Hepatocyte (in vitro differentiated cells): ENCODE measurements at regions not wholly inside any gene's neighbourhood (a gene's known extent, or its start where the extent isn't known, plus 50 kb on each side); places are given as distances from the start of the nearest gene placed in this dataset.

Source experiments
- DNase-seq: peaks from one replicate; pipeline ENCODE4 v3.0.0-alpha.2; 2016; ENCODE audit warnings: low spot score
- H2AFZ ChIP-seq: fragments of 200-600 bp; sonication (generic); 2 replicates; pipeline ENCODE4 v1.6.0; 2016; ENCODE audit warnings: antibody characterized with exemption, mild to moderate bottlenecking
- H3K27ac ChIP-seq: fragments of 200-600 bp; sonication (generic); 2 replicates; pipeline ENCODE4 v1.5.1; 2016; ENCODE audit warnings: mild to moderate bottlenecking
- H3K27me3 ChIP-seq: fragments of 200-600 bp; sonication (generic); 2 replicates; pipeline ENCODE4 v1.6.1; 2016
- H3K36me3 ChIP-seq: fragments of 200-600 bp; sonication (generic); replicated peaks from 2 replicates; pipeline ENCODE4 v1.5.1; 2016; ENCODE audit warnings: low read depth; ENCODE audit not compliant: insufficient read depth
- H3K4me1 ChIP-seq: fragments of 200-600 bp; sonication (generic); 2 replicates; pipeline ENCODE4 v1.5.1; 2016; ENCODE audit warnings: mild to moderate bottlenecking, moderate library complexity; ENCODE audit not compliant: insufficient read depth
- H3K4me2 ChIP-seq: fragments of 200-600 bp; sonication (generic); 2 replicates; pipeline ENCODE4 v1.6.0; 2016
- H3K4me3 ChIP-seq: fragments of 200-600 bp; sonication (generic); 2 replicates; pipeline ENCODE4 v1.5.1; 2016; ENCODE audit warnings: mild to moderate bottlenecking
- H3K79me2 ChIP-seq: fragments of 200-600 bp; sonication (generic); 2 replicates; pipeline ENCODE4 v1.6.0; 2017; ENCODE audit warnings: mild to moderate bottlenecking
- H3K9me2 ChIP-seq: fragments of 200-600 bp; sonication (generic); replicated peaks from 2 replicates; pipeline ENCODE4 v1.6.0; 2017; ENCODE audit warnings: mild to moderate bottlenecking; ENCODE audit not compliant: insufficient read depth
- H3K9me3 ChIP-seq: fragments of 200-600 bp; sonication (generic); 2 replicates; pipeline ENCODE4 v1.5.1; 2016; ENCODE audit warnings: low read depth, mild to moderate bottlenecking
- H4K20me1 ChIP-seq: fragments of 200-600 bp; sonication (generic); 2 replicates; pipeline ENCODE4 v1.6.0; 2016; ENCODE audit warnings: mild to moderate bottlenecking; ENCODE audit not compliant: insufficient read depth, poor library complexity, severe bottlenecking
- EZH2 ChIP-seq: fragments of 200-600 bp; sonication (generic); IDR thresholded peaks from 2 replicates; pipeline ENCODE4 v1.6.1; 2016; ENCODE audit warnings: antibody characterized with exemption, mild to moderate bottlenecking, borderline replicate concordance
- EZH2phosphoT487 ChIP-seq: fragments of 200-600 bp; sonication (generic); IDR thresholded peaks from one replicate; pipeline ENCODE4 v1.6.1; 2018; ENCODE audit warnings: antibody characterized with exemption, mild to moderate bottlenecking, low read depth, moderate library complexity; ENCODE audit not compliant: unreplicated experiment, severe bottlenecking
- WGBS: methylation state at CpG from one replicate; pipeline ENCODE4 v1.1.6; 2016; ENCODE audit warnings: low lambda C conversion rate; ENCODE audit errors: missing lambda C conversion rate; 5-methylcytosine and 5-hydroxymethylcytosine counted together
- TF ChIP-seq, protein P1 (sequence below): fragments of 200-600 bp; sonication (generic); IDR thresholded peaks from 2 replicates; pipeline ENCODE4 v1.5.1; 2016; ENCODE audit warnings: antibody characterized with exemption, mild to moderate bottlenecking; ENCODE audit not compliant: poor library complexity

DNA sequence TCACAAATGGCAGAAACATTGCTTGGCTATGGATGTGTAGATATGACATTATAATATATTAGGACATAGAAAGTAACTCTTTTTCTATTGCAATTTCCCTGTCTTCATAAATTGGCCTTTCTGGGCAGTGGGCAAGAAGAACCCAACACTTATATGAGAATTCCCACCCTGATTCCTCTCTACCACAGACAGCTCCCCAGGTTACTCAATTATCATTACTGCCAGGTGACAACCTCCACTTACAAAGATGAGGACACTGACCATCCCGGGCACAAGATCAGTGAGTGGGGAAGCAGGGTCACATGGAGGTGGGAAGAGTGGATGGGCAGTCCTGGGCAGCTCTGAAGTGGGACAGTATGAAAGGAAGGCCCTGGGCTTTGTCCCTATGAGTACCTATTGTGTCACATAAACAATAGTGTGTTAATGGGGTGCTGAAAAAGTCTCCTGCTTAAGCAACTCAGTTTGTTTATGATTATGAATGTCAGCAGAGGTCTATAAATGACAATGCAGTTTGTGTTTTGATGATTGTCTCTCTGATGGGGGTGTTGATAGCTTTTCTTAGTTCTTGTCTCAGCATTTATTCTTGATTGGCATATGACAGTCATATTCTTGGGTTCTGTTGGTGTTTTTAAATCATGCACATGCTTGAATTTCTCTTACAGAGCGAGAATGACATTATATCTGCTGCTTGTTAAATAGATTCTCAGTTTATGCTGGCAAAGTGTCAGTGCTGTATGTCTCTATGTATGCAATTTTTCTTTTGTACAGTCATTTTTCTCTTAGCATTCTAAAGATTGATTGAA, 99.9 kb downstream of the SLIT2 start:
- 67% methylated on average over 2 of the region's 2 CpGs for WGBS
- Histone ChIP-seq H3K79me2 (no peaks in the 10 kb centered on the region), H3K27ac (no peak overlapping the region), H3K4me2 (no peak overlapping the region), H2AFZ (no peak overlapping the region), H3K4me3 (no peak overlapping the region), H3K9me2 (no peaks in the 10 kb centered on the region), H3K4me1 (no peaks in the 10 kb centered on the region), H3K27me3 (no peaks in the 10 kb centered on the region), H3K36me3 (no peaks in the 10 kb centered on the region), H3K9me3 (no peaks in the 10 kb centered on the region), H4K20me1 (no peaks in the 10 kb centered on the region)
- DNase-seq: no peak
- TF ChIP-seq, protein P1, sequence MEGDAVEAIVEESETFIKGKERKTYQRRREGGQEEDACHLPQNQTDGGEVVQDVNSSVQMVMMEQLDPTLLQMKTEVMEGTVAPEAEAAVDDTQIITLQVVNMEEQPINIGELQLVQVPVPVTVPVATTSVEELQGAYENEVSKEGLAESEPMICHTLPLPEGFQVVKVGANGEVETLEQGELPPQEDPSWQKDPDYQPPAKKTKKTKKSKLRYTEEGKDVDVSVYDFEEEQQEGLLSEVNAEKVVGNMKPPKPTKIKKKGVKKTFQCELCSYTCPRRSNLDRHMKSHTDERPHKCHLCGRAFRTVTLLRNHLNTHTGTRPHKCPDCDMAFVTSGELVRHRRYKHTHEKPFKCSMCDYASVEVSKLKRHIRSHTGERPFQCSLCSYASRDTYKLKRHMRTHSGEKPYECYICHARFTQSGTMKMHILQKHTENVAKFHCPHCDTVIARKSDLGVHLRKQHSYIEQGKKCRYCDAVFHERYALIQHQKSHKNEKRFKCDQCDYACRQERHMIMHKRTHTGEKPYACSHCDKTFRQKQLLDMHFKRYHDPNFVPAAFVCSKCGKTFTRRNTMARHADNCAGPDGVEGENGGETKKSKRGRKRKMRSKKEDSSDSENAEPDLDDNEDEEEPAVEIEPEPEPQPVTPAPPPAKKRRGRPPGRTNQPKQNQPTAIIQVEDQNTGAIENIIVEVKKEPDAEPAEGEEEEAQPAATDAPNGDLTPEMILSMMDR: no peak
- TF ChIP-seq EZH2: no peak
- TF ChIP-seq EZH2phosphoT487: no peak

DNA sequence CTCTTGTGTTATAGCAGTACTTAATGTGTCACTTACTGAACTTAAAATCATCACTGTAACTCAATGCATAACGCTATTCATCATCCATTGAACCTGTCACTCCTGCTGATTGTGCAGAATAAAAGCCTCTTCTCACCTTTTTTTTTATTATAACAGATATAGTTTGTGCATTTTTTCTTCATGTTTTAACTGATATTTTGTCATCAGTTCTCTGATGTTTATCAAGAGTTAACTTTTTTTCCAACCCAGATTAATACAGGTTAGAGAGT, 100.4 kb downstream of the SLIT2 start:
- no peak for DNase-seq
- WGBS: 87% methylated on average over 1 of the region's 1 CpG
- TF ChIP-seq EZH2phosphoT487: no peak
- TF ChIP-seq, protein P1: no peak
- no peak for TF ChIP-seq EZH2
- no peak overlapping the region for H2AFZ ChIP-seq
- H3K36me3 ChIP-seq: no peaks in the 10 kb centered on the region
- H4K20me1 ChIP-seq: no peaks in the 10 kb centered on the region
- H3K4me3 ChIP-seq: no peak overlapping the region
- H3K4me2 ChIP-seq: no peak overlapping the region
- H3K9me3 ChIP-seq: no peaks in the 10 kb centered on the region
- H3K27ac ChIP-seq: no peak overlapping the region
- no peaks in the 10 kb centered on the region for H3K4me1 ChIP-seq
- H3K9me2 ChIP-seq: no peaks in the 10 kb centered on the region
- no peaks in the 10 kb centered on the region for H3K79me2 ChIP-seq
- no peaks in the 10 kb centered on the region for H3K27me3 ChIP-seq

DNA sequence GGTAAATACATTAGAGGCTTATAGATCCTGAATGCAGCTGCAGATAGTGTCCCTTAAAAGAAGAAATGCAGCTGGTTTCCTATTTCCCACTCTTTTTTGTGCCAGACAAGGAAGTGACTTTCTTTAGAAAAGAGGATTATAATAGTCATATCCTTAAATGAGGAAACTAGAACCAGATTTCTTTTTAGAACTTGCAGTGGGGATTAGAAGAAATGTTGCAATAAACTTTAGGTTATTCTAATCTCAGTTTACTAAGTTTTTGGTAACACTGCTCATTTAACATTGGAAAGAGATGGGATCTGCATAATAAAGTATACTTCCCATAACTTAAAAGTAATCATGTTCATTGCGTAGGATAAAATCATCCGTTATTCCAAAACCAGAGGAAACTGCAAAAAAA, 101.9 kb downstream of the SLIT2 start:
- H3K27ac ChIP-seq: no peak overlapping the region
- no peak overlapping the region for H3K4me2 ChIP-seq
- whole genome bisulfite sequencing: 82% methylated on average over 2 of the region's 2 CpGs
- H3K9me3 ChIP-seq: no peaks in the 10 kb centered on the region
- no peak overlapping the region for H3K4me3 ChIP-seq
- no peaks in the 10 kb centered on the region for H4K20me1 ChIP-seq
- H3K79me2 ChIP-seq: no peaks in the 10 kb centered on the region
- no peaks in the 10 kb centered on the region for H3K27me3 ChIP-seq
- no peak overlapping the region for H2AFZ ChIP-seq
- DNase-seq: no peak
- no peak for TF ChIP-seq EZH2
- TF ChIP-seq, protein P1: no peak
- H3K36me3 ChIP-seq: no peaks in the 10 kb centered on the region
- H3K9me2 ChIP-seq: no peaks in the 10 kb centered on the region
- H3K4me1 ChIP-seq: no peaks in the 10 kb centered on the region

DNA sequence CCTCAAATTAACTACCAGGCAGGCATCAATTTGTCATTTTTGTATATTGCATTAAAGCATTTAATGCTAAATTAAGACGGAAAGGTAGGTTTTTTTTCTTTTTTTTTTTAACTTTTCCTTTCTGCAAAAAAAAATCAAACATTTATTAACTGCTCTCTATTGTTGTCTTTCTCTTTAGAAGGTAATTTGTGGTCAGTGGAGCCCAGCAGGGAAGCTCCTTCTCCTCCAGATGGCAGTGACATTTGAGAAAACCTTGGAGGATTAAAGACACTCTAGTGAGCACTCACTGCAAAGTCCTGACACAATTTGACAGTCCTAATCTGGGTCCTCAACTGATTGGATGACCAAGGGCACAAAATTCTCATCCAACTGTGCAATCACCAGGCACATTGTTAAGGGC, 102.4 kb downstream of the SLIT2 start:
- H3K79me2 ChIP-seq: no peaks in the 10 kb centered on the region
- H2AFZ ChIP-seq: no peak overlapping the region
- no peaks in the 10 kb centered on the region for H3K27me3 ChIP-seq
- H3K4me3 ChIP-seq: no peak overlapping the region
- DNase-seq: no peak
- H3K27ac ChIP-seq: no peak overlapping the region
- H3K4me2 ChIP-seq: no peak overlapping the region
- no peaks in the 10 kb centered on the region for H3K36me3 ChIP-seq
- WGBS: 44% methylated on average over 1 of the region's 1 CpG
- no peaks in the 10 kb centered on the region for H3K9me3 ChIP-seq
- no peaks in the 10 kb centered on the region for H4K20me1 ChIP-seq
- H3K9me2 ChIP-seq: no peaks in the 10 kb centered on the region
- no peak for TF ChIP-seq EZH2phosphoT487
- no peak for TF ChIP-seq EZH2
- TF ChIP-seq, protein P1: no peak
- H3K4me1 ChIP-seq: no peaks in the 10 kb centered on the region
